Duodenal mucosa (tissue), 2 donors: ENCODE measurements at regions not wholly inside any gene's neighbourhood (a gene's known extent, or its start where the extent isn't known, plus 50 kb on each side); places are given as distances from the start of the nearest gene placed in this dataset.

ENCODE experiments used
- H3K27ac ChIP-seq: one replicate; pipeline ENCODE4 v1.7.0; 2013; ENCODE audit warnings: low read depth, low read length
- H3K27me3 ChIP-seq, 2 donors: one replicate each; pipeline ENCODE4 v1.7.0; 2013; ENCODE audit warnings: low read length in 2 of 2, control low read depth in 1 of 2; ENCODE audit not compliant: insufficient read depth in 2 of 2, control insufficient read depth in 1 of 2
- H3K36me3 ChIP-seq, 2 donors: one replicate each; pipeline ENCODE4 v1.7.0; 2013; ENCODE audit warnings: low read length in 2 of 2, control low read depth in 1 of 2; ENCODE audit not compliant: insufficient read depth in 2 of 2, control insufficient read depth in 1 of 2
- H3K4me1 ChIP-seq, 2 donors: one replicate each; pipeline ENCODE4 v1.7.0; 2013; ENCODE audit warnings: low read length in 2 of 2, control low read depth in 1 of 2; ENCODE audit not compliant: insufficient read depth in 2 of 2, control insufficient read depth in 1 of 2
- H3K4me3 ChIP-seq, 2 donors: one replicate each; pipeline ENCODE4 v1.7.0; 2013; ENCODE audit warnings: low read length in 2 of 2, low read depth in 1 of 2
- H3K9ac ChIP-seq, 2 donors: one replicate each; pipeline ENCODE4 v1.7.0; 2013; ENCODE audit warnings: low read length in 2 of 2, low read depth in 1 of 2
- H3K9me3 ChIP-seq, 2 donors: one replicate each; pipeline ENCODE4 v1.7.0; 2013; ENCODE audit warnings: low read length in 2 of 2, control low read depth in 1 of 2; ENCODE audit not compliant: control insufficient read depth in 1 of 2

DNA sequence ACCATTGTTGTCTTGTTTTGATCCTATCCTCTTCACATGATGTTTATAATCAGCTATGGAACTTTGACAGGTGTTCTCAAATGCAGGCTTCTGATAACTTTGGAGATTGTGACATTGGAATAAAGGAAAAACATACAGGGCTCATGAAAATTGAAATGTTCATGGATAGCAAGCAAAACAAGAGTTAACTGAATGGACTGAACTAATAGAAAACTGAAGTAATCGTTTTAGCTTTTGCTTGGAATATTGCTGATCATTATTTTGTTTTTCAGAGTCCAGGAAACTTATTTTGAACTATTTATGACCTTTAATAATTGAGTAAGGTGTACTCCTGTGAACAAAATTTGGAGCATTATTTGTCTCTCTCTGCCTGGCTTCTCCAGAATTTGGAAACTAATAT lies 436.7 kb upstream of the CDH9 start:
- Histone ChIP-seq H3K9ac (no peak overlapping the region), H3K4me1 (no peaks in the 10 kb centered on the region), H3K4me3 (no peak overlapping the region), H3K9me3 (peaks cover 12 to 21% of the 10 kb centered on the region in 2 donors), H3K27ac (no peak overlapping the region), H3K27me3 (no peaks in the 10 kb centered on the region), H3K36me3 (no peaks in the 10 kb centered on the region)

GRCh38 chr5:27474395-27474794 lies 436.0 kb upstream of the CDH9 start:
- Histone ChIP-seq H3K4me1 (no peaks in the 10 kb centered on the region), H3K4me3 (no peak overlapping the region), H3K36me3 (no peaks in the 10 kb centered on the region), H3K9ac (no peak overlapping the region), H3K27ac (no peak overlapping the region), H3K27me3 (no peaks in the 10 kb centered on the region), H3K9me3 (peaks cover 12 to 21% of the 10 kb centered on the region in 2 donors)

GRCh38 chr5:27474047-27474309 lies 435.6 kb upstream of the CDH9 start:
- Histone ChIP-seq H3K36me3 (no peaks in the 10 kb centered on the region), H3K9me3 (peaks cover 12 to 21% of the 10 kb centered on the region in 2 donors), H3K27ac (no peak overlapping the region), H3K9ac (no peak overlapping the region), H3K4me1 (no peaks in the 10 kb centered on the region), H3K27me3 (no peaks in the 10 kb centered on the region), H3K4me3 (no peak overlapping the region)

DNA sequence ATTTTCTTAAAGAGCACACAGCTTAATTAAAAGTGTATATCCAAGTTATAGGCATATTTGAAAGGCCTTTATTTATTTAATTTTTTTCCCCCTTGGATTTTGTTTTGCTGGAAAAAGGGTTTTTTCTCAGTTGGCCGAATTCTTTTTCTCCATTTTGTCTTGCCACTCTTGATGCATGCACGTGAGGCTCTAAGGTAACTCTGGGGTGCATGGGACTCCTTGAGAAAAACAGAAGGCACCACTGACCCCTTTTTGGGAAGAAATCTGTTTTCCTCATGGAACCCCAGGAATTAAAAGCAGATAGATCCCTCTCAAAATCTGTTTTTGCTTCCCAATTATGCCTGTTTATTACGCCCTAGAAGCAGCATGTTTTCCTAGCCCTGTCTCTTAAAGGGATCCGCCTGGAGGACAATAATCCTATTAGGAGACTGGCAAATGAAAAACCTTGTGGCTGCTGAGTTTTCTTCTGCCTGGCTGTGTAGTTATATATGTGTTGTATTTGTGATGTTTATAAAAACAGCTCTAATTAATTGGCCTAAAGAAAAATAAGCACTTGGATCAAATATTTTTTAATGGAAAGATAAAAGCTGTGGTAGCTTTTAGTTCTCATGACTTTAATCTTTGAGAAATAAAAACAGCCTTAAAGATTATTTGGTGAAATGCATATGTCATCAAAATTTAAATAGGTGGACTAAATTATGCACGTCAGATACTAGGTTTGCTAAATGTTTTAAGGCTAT lies 435.1 kb upstream of the CDH9 start:
- no peak overlapping the region for H3K9ac ChIP-seq
- H3K4me1 ChIP-seq, result no peaks in the 10 kb centered on the region
- H3K4me3 ChIP-seq, result no peak overlapping the region
- H3K36me3 ChIP-seq, result no peaks in the 10 kb centered on the region
- H3K27me3 ChIP-seq, result no peaks in the 10 kb centered on the region
- no peak overlapping the region for H3K27ac ChIP-seq
- H3K9me3 ChIP-seq, result peaks cover 12 to 21% of the 10 kb centered on the region in 2 donors

GRCh38 chr5:27472871-27473270 lies 434.5 kb upstream of the CDH9 start:
- Histone ChIP-seq H3K9ac (no peak overlapping the region), H3K27me3 (no peaks in the 10 kb centered on the region), H3K9me3 (peaks cover 12 to 22% of the 10 kb centered on the region in 2 donors), H3K4me3 (no peak overlapping the region), H3K36me3 (no peaks in the 10 kb centered on the region), H3K27ac (no peak overlapping the region), H3K4me1 (no peaks in the 10 kb centered on the region)

GRCh38 chr5:27472000-27472763 lies 433.8 kb upstream of the CDH9 start:
- H3K9me3 ChIP-seq, result peaks cover 8 to 19% of the 10 kb centered on the region in 2 donors
- H3K9ac ChIP-seq, result no peak overlapping the region
- no peaks in the 10 kb centered on the region for H3K36me3 ChIP-seq
- no peaks in the 10 kb centered on the region for H3K27me3 ChIP-seq
- H3K4me1 ChIP-seq, result no peaks in the 10 kb centered on the region
- H3K4me3 ChIP-seq, result no peak overlapping the region
- no peak overlapping the region for H3K27ac ChIP-seq

DNA sequence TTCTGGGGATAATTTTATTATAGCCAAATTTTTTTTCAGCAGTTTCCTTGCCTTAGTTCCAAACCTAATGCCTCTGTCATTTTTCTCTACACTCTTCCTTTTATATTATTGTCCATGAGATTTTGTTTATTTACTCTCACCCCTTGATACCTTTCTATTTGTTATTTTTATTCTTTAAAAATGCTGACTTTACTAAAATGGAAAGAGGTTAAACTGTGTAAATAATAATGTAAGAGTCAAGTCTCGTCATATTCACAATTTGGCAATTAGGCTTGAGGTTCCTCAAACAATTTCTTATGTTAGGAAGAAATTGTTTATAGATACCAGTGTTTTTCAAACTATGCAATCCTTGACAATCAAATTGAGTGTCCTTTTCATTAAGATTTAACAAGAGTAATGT lies 428.6 kb upstream of the CDH9 start:
- Histone ChIP-seq H3K4me1 (no peaks in the 10 kb centered on the region), H3K27me3 (no peaks in the 10 kb centered on the region), H3K36me3 (no peaks in the 10 kb centered on the region), H3K9me3 (peaks cover 0 to 5% of the 10 kb centered on the region in 2 donors), H3K9ac (no peak overlapping the region), H3K4me3 (no peak overlapping the region), H3K27ac (no peak overlapping the region)

DNA sequence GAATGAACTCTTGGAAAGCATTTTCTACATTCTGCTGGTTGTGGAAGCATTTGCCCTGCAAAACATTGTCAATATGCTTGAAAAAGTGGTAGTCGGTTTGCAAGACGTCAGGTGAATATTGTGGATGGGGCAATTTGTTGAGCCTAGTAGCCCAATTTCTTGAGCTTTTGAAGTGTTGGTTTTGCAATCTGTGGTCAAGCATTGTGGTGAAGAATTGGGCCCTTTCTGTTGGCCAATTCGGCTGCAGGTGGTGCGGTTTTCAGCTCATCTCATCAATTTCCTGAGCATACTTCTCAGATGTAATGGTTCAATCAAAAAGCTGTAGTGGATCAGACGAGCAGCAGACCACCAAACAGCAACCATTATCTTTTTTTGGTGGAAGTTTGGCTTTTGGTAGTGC lies 426.8 kb upstream of the CDH9 start:
- Histone ChIP-seq H3K27ac (no peak overlapping the region), H3K36me3 (no peaks in the 10 kb centered on the region), H3K9ac (no peak overlapping the region)

GRCh38 chr5:27463446-27464149 lies 425.2 kb upstream of the CDH9 start:
- no peaks in the 10 kb centered on the region for H3K4me1 ChIP-seq
- no peaks in the 10 kb centered on the region for H3K36me3 ChIP-seq
- H3K9ac ChIP-seq, result no peak overlapping the region
- no peak overlapping the region for H3K4me3 ChIP-seq
- peaks cover 2 to 5% of the 10 kb centered on the region in 2 donors for H3K9me3 ChIP-seq
- no peak overlapping the region for H3K27ac ChIP-seq
- no peaks in the 10 kb centered on the region for H3K27me3 ChIP-seq

More for the DNA sequence above, 426.8 kb upstream of the CDH9 start:
- no peaks in the 10 kb centered on the region for H3K27me3 ChIP-seq
- no peaks in the 10 kb centered on the region for H3K4me1 ChIP-seq
- peaks cover 0 to 5% of the 10 kb centered on the region in 2 donors for H3K9me3 ChIP-seq
- H3K4me3 ChIP-seq, result no peak overlapping the region

- Histone ChIP-seq H3K4me1 (no peaks in the 10 kb centered on the region), H3K36me3 (no peaks in the 10 kb centered on the region), H3K27ac (no peak overlapping the region), H3K27me3 (no peaks in the 10 kb centered on the region), H3K9me3 (peaks cover 2 to 5% of the 10 kb centered on the region in 2 donors), H3K4me3 (no peak overlapping the region), H3K9ac (no peak overlapping the region)
Observed at GRCh38 chr5:27462936-27463335, 424.6 kb upstream of the CDH9 start.
